ENCODE measurements at regions not wholly inside any gene's neighbourhood (a gene's known extent, or its start where the extent isn't known, plus 50 kb on each side); places are given as distances from the start of the nearest gene placed in this dataset.

GRCh38 chr18:76255070-76255683 lies 239.9 kb downstream of the ZNF516 start:
- no peak for DNase-seq (ENCODE audit: low read depth in 2 of 2)

- DNase-seq (ENCODE audit: low read depth in 2 of 2) = no peak
Measured at GRCh38 chr18:76252880-76253279, 242.2 kb downstream of the ZNF516 start.

- DNase-seq (ENCODE audit: low read depth in 2 of 2) = no peak
Measured at GRCh38 chr18:76252139-76252538, 242.9 kb downstream of the ZNF516 start.

GRCh38 chr18:76251691-76252090 lies 243.4 kb downstream of the ZNF516 start:
- DNase-seq (ENCODE audit: low read depth in 2 of 2) = no peak

- no peak for DNase-seq (ENCODE audit: low read depth in 2 of 2)
Measured at GRCh38 chr18:76246590-76246989, 248.5 kb downstream of the ZNF516 start.

- DNase-seq (ENCODE audit: low read depth in 2 of 2) = no peak
Measured at GRCh38 chr18:76234676-76235060, 260.4 kb downstream of the ZNF516 start.

- no peak for DNase-seq (ENCODE audit: low read depth in 2 of 2)
Measured at GRCh38 chr18:76233876-76234675, 261.0 kb downstream of the ZNF516 start.

- no peak for DNase-seq (ENCODE audit: low read depth in 2 of 2)
Measured at GRCh38 chr18:76233406-76233805, 261.6 kb downstream of the ZNF516 start.

- DNase-seq (ENCODE audit: low read depth in 2 of 2) = no peak
Measured at GRCh38 chr18:76232779-76233178, 262.3 kb downstream of the ZNF516 start.

- DNase-seq (ENCODE audit: low read depth in 2 of 2) = no peak
Measured at GRCh38 chr18:76232010-76232409, 263.0 kb downstream of the ZNF516 start.

- no peak for DNase-seq (ENCODE audit: low read depth in 2 of 2)
Measured at GRCh38 chr18:76231402-76231801, 263.6 kb downstream of the ZNF516 start.

- DNase-seq (ENCODE audit: low read depth in 2 of 2) = no peak
Measured at GRCh38 chr18:76230791-76231190, 264.3 kb downstream of the ZNF516 start.

- no peak for DNase-seq (ENCODE audit: low read depth in 2 of 2)
Measured at GRCh38 chr18:76228716-76229115, 266.3 kb downstream of the ZNF516 start.

- DNase-seq (ENCODE audit: low read depth in 2 of 2) = no peak
Measured at GRCh38 chr18:76227759-76228158, 267.3 kb downstream of the ZNF516 start.

- no peak for DNase-seq (ENCODE audit: low read depth in 2 of 2)
Measured at GRCh38 chr18:76223403-76223802, 271.6 kb downstream of the ZNF516 start.

GRCh38 chr18:76219023-76219422 lies 276.0 kb downstream of the ZNF516 start:
- DNase-seq (ENCODE audit: low read depth in 2 of 2) = no peak

GRCh38 chr18:76216096-76216495 lies 278.9 kb downstream of the ZNF516 start:
- no peak for DNase-seq (ENCODE audit: low read depth in 2 of 2)

- no peak for DNase-seq (ENCODE audit: low read depth in 2 of 2)
Measured at GRCh38 chr18:76213991-76214390, 281.1 kb downstream of the ZNF516 start.

- DNase-seq (ENCODE audit: low read depth in 2 of 2) = no peak
Measured at GRCh38 chr18:76212960-76213359, 282.1 kb downstream of the ZNF516 start.

- no peak for DNase-seq (ENCODE audit: low read depth in 2 of 2)
Measured at GRCh38 chr18:76209597-76209996, 285.4 kb downstream of the ZNF516 start.

- DNase-seq (ENCODE audit: low read depth in 2 of 2) = no peak
Measured at GRCh38 chr18:76208678-76209306, 286.2 kb downstream of the ZNF516 start.

GRCh38 chr18:76205906-76206305 lies 289.1 kb downstream of the ZNF516 start:
- no peak for DNase-seq (ENCODE audit: low read depth in 2 of 2)

GRCh38 chr18:76203552-76203951 lies 291.5 kb downstream of the ZNF516 start:
- DNase-seq (ENCODE audit: low read depth in 2 of 2) = no peak

Measured in stimulated activated CD8-positive, alpha-beta memory T cell treated with anti-CD3 and anti-CD28 coated beads, Interleukin-2, amount 100 ng/mL, for 48 hours (primary cell).